HG03469 (cell line): ENCODE measurements at regions not wholly inside any gene's neighbourhood (a gene's known extent, or its start where the extent isn't known, plus 50 kb on each side); places are given as distances from the start of the nearest gene placed in this dataset.
"Not testable (repeated sequence)": the region's sequence is repeated elsewhere in the genome, so short reads cannot be mapped to it uniquely, and the experiment has no call there.

Experiments
- ATAC-seq: cut with Tn5 transposase; IDR thresholded peaks from one replicate; pipeline ENCODE4 v1.9.1; 2021; ENCODE audit warnings: mild to moderate bottlenecking, moderate library complexity, moderate number of reproducible peaks; ENCODE audit not compliant: unreplicated experiment

DNA sequence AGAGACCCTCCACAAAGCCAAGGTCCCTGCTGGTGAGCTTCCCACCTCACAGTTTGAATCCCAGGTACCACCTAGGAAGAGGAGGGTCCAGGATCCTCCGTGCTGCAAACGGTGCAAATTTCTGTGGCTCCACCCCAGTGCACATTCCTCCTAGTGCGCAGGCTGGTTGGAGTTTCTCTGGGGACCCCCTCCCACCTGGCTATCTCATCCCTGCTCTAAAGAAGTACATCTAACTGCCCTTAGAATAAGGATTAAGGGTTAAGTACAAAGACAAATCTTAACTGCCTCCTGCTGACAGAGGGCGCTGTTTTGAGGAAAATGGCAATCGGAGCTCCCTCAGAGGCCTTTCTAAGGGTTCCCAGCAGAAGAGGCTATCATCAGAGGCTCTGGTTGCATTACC is 109.6 kb upstream of the FSIP2 start:
- ATAC-seq = no peak

DNA sequence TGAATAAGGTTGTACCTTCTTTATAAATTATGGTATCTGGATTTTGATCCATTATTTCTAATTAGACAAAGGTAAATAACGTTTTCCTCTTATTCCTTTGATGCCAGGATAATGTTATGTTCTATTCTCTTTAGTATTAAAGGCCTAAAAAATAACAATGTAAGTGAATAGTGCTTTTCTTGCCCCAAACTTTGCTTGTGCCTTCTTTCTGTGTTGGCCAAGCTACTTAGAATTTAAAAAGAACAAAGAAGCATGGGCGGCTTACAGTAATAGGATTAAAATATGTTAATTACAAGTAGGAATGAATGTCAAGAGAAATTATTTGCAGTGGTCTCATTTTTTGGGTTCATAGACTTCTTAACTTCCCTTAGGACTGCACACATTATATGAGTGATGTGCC is 105.0 kb upstream of the FSIP2 start:
- no peak for ATAC-seq

DNA sequence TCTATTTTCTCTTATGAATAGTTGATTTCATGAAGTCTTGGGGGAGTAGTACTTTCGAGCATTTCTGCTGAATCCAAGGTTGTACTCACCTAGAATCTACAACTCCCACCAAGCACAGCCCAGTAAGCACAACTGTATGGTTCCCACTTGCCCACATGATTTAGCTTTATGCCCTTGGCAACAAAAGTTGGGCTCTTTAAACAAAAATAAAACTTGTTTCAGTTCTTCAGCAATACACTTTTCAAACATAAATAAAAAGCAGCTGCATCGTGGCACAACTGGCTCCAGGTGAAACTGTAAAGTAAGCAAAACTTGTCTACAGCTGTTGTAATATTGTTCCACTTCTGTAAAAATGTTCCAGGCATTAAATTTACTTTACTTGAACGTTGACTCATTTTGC is 99.8 kb upstream of the FSIP2 start:
- no peak for ATAC-seq

DNA sequence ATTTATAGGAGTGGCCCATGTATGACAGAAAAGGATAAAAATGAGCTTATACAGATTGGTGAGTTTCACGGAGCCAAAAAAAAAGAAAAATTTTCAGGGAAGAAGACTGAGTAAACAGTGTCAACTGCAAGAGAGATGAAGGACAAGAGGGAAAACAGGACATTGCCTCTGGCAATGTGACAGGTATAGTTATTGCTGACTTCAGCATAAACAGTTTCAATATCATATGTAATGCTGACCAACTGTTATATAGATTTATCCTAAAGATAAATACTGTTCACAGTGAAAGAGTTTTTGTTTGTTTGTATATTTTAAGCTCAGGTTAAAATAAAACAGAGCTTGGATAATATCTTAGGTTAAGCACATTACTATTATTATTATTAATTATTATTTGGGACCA is 98.0 kb upstream of the FSIP2 start:
- no peak for ATAC-seq

DNA sequence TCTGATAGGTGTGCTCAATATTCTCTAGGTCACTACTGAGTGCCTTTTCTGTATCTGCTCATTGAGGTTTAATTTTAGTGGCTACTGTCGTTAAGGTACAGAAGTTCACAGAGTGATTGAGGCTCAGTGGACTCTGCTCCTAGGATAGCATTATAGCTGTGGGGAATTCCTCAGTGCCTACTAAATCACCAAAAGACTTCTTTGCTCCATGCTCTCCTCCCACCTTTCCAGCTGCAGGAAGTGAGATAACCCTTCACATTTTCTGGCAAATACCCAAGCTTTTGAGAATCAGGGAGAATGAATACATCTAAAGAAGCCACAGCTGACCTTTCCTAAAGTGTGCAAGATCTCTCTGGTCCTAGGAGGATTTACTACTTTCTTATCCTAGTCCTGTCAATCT is 95.2 kb upstream of the FSIP2 start:
- ATAC-seq = no peak

DNA sequence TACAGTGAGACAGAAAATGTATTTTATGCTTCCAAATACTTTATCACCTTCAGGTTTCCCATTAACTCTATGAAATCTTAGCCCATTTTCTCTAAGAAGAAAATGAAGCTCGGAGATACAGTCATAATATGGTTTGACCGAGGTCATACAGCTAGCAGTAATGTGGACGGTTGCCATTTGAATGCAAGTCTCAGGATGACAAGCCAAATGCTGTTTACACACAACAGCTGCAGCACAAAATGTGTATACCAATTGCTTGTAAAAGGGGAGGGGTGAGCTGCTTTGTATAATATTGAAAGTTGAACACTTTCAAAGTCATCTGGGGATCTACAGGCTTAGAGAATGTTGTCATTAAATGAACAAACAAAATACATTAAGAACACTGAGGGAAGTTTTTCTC is 93.8 kb upstream of the FSIP2 start:
- no peak for ATAC-seq

DNA sequence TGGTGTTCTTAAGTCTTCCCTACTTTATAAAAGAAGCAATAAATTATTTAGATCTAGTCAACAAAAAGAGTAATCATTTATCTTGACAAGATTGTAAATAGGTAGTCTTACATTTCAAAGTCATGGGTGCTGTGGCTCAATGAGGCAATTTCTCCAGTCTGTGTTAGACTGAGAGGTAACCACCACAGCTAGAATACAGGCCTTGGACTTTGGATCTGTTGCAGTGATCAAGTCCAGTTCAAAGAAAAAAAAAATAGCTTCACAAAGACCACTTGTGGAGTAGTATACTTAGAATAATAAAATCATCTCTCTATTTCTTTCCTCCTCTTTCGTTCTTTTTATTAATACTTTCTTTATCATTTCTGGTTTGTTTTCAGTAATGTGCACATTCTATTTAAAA is 93.1 kb upstream of the FSIP2 start:
- no peak for ATAC-seq

DNA sequence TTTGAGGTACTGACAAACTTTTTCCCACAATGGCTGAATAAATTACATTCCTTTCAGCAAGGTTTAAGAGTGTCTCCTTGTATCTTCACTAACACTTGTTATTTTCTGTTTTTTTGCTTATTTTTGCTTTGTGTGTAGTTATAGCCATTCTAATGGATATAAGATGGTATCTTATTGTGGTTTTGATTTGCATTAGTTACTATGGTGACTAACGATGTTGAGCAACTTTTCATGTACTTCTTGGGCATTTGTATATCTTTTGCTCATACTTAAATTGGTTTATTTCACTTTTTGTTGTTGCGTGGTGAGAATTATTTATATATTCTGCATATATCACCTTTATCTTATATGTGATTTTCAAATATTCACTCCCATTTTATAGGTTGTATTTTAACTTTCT is 79.9 kb upstream of the FSIP2 start:
- no peak for ATAC-seq

DNA sequence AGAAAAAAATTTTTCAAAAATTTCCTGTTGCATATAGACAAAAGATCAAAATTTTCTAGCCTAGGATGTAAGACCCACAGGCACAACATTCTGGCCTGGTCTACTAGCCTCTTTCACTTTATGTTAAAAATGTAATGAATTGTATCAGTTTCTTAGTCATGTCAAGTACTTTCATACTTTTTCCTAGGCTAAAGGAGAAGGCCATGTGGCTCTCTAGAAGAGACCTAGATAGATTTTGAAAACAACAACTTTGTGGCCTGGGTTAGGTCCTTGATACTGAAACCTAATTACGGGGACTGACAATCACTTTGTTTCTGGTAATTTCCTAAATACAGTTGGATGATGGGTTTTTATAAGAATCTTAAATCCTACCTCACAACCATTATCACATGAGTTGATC is 74.8 kb upstream of the FSIP2 start:
- ATAC-seq = no peak

DNA sequence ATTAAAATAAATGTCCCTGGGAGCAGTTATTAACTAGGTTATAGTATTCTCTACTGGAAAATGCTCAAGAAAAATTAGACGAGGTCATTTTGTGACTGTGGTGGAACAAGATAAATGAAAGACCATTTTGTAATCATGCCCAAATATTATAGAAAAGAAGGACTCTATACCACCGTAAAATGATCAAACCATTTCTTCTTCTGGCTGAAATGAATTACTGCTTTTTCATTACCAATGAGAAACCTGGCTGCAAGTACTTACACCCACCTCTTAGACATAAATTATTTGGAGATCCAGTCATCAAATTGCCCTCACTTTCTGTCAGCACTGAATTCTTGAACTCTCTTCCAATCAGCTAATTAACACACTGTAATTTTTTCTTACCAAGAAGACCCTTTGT is 74.2 kb upstream of the FSIP2 start:
- ATAC-seq = no peak

DNA sequence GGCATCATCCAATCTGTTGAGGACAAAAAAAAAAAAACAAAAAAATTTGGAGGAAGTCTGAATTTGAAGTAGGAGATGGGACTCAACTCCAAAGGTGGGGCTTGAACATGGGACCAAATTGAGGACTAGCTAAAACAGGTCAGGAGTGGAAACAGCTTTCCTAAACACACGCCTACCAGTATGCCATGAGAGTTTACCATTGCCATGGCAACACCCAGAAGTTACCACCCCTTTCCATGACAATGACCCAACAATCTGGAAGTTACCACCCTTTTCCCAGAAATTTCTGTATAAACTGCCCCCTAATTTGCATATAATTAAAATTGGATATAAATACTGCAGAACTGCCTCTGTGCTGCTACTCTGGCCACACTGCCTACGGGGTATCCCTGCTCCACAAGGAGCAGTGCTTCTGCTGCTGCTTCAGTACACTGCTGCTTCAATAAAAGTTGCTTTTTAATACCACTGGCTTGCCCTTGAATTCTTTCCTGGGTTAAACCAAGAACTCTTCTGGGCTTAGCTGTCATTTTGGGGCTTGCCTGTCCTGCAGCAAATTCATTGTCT is 73.3 kb upstream of the FSIP2 start:
- no peak for ATAC-seq

DNA sequence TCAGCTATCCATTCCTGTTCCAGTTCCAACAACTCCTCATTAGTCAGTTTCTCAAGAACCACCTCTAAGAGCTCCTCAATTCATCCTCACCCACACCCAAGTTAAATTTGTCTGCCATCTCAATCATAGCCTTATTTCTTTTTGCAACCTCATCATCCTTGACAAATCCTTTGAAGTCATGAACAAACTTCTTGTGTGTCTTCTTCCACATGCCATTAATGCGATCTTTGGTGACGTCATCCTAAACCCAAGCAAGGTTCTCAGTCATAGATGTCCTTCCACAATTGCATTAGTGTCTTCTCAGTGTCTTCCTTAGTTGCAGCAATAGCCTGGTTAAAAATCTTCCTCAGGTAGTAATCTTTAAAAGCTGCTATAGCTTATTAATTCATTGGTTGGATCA is 71.2 kb upstream of the FSIP2 start:
- ATAC-seq = no peak

DNA sequence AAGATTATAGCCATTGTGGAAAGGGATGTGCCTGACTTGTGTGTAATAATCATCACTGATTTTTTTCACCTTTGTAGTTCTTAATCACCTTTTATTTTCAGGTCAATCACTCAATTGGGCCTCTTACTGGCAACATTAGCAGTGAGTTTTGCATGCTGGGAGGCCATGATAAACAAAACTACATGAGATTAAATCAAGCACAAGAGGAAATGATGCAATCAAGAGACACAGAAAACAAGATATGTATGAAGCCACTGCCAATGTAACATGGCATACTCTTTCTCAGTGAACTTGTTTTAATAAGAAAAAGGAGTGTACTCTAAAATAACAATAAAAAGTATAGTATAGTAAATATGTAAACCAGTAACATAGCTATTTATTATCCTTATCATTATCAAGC is 69.9 kb upstream of the FSIP2 start:
- no peak for ATAC-seq

DNA sequence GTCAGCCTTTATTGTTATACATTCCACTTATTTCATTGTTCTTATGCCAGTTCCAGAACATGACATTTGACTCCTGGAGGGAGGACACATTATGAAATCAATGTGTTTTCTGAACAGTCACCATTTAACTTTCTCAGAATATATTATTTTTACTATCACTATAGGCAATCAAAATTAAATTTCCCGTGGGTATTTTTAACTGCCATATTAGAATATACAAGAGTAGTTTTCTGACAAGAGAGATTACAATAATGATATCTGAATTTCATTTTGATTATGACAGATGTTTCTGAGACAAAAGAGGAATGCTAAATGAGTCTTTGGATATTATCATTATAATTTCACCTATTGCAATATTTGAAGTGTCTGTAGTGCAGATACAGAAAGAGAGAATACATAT is 64.4 kb upstream of the FSIP2 start:
- no peak for ATAC-seq

DNA sequence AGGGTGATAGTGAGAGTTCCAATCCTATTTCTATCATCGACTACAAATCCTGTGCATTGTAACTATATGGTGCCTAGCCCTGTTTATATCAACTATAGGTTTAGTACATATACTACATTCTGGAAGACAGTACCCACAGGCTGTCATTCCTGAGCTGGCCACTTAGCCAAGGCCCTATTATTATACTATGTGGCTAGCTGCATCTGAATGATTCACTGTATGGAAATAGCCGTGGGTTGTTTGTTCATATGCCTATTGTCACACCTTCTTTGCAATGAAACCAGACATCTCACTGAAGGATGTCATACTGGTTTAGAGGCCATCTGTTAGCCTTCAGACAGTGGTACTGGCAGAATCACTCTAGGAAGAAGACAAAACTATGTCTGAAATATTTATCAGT is 62.3 kb upstream of the FSIP2 start:
- no peak for ATAC-seq

DNA sequence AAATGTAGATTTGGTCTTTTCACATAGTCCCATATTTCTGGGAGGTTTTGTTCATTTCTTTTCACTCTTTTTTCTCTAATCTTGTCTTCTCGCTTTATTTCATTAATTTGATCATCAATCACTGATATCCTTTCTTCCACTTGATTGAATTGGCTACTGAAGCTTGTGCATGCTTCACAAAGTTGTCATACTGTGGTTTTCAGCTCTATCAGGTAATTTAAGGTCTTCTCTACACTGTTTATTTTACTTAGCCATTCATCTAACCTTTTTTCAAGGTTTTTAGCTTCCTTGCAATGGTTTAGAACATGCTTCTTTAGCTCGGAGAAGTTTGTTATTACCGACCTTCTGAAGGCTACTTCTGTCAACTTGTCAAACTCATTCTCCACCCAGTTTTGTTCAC is 51.6 kb upstream of the FSIP2 start:
- ATAC-seq = not testable (repeated sequence)

DNA sequence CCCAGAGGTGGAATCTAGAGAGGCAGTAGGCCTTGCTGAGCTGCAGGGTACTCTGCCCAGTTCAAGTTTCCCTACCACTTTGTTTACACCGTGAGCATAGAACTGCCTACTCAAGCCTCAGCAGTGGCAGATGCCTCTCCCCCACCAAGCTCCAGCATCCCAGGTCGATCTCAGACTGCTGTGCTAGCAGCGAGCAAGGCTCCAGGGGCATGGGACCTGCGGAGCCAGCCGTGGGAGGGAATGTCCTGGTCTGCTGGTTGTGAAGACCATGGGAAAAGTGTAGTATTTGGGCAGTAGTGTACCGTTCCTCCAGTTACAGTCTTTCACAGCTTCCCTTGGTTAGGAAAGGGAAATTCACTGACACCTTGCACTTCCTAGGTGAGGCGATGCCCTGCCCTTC is 50.6 kb upstream of the FSIP2 start:
- ATAC-seq = no peak
